Stomach (tissue), 4 donors: ENCODE measurements at regions not wholly inside any gene's neighbourhood (a gene's known extent, or its start where the extent isn't known, plus 50 kb on each side); places are given as distances from the start of the nearest gene placed in this dataset.

Source experiments
- CTCF ChIP-seq, 7 experiments: fragments of 450-650 bp in 4 of 7; fragments of 200-600 bp in 3 of 7; sonication (generic) in 3 of 7; IDR thresholded peaks; one replicate each; pipeline ENCODE4 v1.5.1; 2016 to 2019; ENCODE audit warnings: antibody characterized with exemption in 7 of 7, control low read depth in 2 of 7, mild to moderate bottlenecking in 1 of 7
- EP300 ChIP-seq: sonication (generic); formaldehyde crosslinking; IDR thresholded peaks from one replicate; pipeline ENCODE4 v1.6.1; 2017; ENCODE audit warnings: antibody characterized with exemption
- POLR2A ChIP-seq, 4 donors: fragments of 450-650 bp; IDR thresholded peaks; one replicate each; pipeline ENCODE4 v1.6.1; 2016; ENCODE audit warnings: antibody characterized with exemption in 4 of 4, control low read depth in 2 of 4, mild to moderate bottlenecking in 1 of 4, moderate library complexity in 1 of 4
- POLR2AphosphoS5 ChIP-seq, 3 donors: sonication (generic); formaldehyde crosslinking; IDR thresholded peaks; one replicate each; pipeline ENCODE4 v1.6.1; 2016; ENCODE audit warnings: antibody characterized with exemption in 3 of 3

DNA sequence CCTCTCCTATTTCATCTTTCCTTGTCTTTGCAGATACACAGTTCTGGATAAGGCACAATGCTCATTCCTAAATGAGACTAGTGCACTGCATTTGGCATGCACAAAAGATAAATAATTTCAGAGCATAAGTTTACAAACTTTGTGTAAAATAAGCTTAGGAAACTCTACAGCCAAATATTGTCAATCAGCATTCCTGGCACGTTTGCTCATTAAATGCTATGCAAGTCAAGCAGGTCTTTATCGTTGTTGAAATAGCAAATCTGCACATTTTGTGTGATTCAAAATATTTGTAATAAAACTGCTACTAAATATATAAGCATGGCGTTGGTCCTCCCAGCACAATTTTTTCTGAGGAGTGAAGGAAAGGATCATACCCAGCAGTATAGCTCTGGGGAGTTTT lies 322.1 kb upstream of the NOCT start:
- TF ChIP-seq CTCF (IDR thresholded peaks at IDR 0.05) (no peak), POLR2A (IDR thresholded peaks at IDR 0.05) (no peak), EP300 (no peak), POLR2AphosphoS5 (IDR thresholded peaks at IDR 0.05) (no peak)
